LNCaP clone FGC (cell line): ENCODE measurements at regions not wholly inside any gene's neighbourhood (a gene's known extent, or its start where the extent isn't known, plus 50 kb on each side); places are given as distances from the start of the nearest gene placed in this dataset.

Experiments
- DNase-seq: peaks from one replicate; pipeline ENCODE4 v3.0.0-alpha.2; 2011; ENCODE audit warnings: low read depth
- H3K4me3 ChIP-seq: 2 replicates; pipeline ENCODE4 v1.5.1; 2011; ENCODE audit warnings: mild to moderate bottlenecking, low read depth, low read length, control low read depth
- CTCF ChIP-seq: IDR thresholded peaks from 2 replicates; pipeline ENCODE4 v1.5.1; 2012; ENCODE audit warnings: mild to moderate bottlenecking; ENCODE audit not compliant: control insufficient read depth, insufficient read depth; ENCODE audit errors: extremely low read depth

- DNase-seq, result no peak
- no peak for TF ChIP-seq CTCF
- H3K4me3 ChIP-seq, result no peak overlapping the region
Measured at GRCh38 chr4:59387759-59388758, 1812.1 kb upstream of the ADGRL3 start.

DNA sequence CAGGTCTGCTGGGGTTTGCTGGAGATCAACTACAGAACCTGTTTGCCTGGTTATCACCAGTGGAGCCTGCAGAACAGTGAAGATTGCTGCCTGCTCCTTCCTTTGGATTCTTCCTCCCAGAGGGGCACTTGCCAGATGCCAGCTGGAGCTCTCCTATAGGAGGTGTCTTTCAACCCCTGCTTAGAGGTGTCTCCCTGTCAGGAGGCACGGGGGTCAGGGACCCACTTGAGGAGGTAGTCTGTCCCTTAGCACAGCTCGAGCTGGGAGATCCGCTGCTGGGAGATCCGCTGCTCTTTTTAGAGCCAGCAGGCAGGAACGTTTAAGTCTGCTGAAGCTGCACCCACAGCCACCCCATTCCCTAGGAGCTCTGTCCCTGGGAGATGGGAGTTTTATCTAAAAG is 1806.3 kb upstream of the ADGRL3 start:
- TF ChIP-seq CTCF, result no peak
- no peak overlapping the region for H3K4me3 ChIP-seq

GRCh38 chr4:59400334-59400733 is 1799.8 kb upstream of the ADGRL3 start:
- TF ChIP-seq CTCF, result no peak
- DNase-seq, result no peak
- H3K4me3 ChIP-seq, result no peak overlapping the region

More for the DNA sequence above, 1806.3 kb upstream of the ADGRL3 start:
- no peak for DNase-seq

GRCh38 chr4:59409647-59410046 is 1790.5 kb upstream of the ADGRL3 start:
- no peak for TF ChIP-seq CTCF
- peak; percentile 79 for DNase-seq
- no peak overlapping the region for H3K4me3 ChIP-seq

DNA sequence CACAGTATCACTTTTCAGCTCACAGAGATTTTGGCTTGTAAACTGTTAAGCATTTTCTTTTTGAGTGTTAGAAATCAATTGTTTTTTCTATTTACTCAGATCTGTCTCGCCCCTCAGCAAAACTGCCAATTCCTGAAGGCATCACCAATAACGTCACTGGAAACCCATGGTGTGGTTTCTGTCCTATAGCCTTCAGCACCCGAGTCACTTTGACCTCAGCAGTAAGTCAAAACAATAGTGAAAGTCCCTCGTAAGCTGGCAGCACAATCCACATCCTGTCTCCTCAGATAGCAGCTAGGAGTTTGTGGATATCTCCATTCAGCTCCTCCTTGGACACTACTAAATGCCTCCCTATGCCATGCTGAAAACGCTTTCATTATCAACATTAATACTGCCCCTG is 1787.4 kb upstream of the ADGRL3 start:
- no peak overlapping the region for H3K4me3 ChIP-seq
- no peak for DNase-seq

GRCh38 chr4:59455751-59456150 is 1744.4 kb upstream of the ADGRL3 start:
- H3K4me3 ChIP-seq, result no peak overlapping the region
- DNase-seq, result no peak
- TF ChIP-seq CTCF, result no peak

More for the DNA sequence above, 1787.4 kb upstream of the ADGRL3 start:
- TF ChIP-seq CTCF, result no peak
